Stimulated activated naive CD8-positive, alpha-beta T cell treated with anti-CD3 and anti-CD28 coated beads, Interleukin-15, Interleukin-2, amounts not matched to agents 100 ng/mL and 50 ng/mL, for 24 hours (primary cell): ENCODE measurements at regions not wholly inside any gene's neighbourhood (a gene's known extent, or its start where the extent isn't known, plus 50 kb on each side); places are given as distances from the start of the nearest gene placed in this dataset.

Source experiments
- H3K27ac Mint-ChIP-seq: one replicate; pipeline ENCODE4 v1.8.0; 2021; ENCODE audit warnings: mild to moderate bottlenecking, mixed read lengths
- H3K27me3 Mint-ChIP-seq: one replicate; pipeline ENCODE4 v1.8.0; 2021; ENCODE audit warnings: mixed read lengths
- H3K36me3 Mint-ChIP-seq: one replicate; pipeline ENCODE4 v1.8.0; 2021; ENCODE audit warnings: low read depth, mixed read lengths
- H3K4me1 Mint-ChIP-seq: one replicate; pipeline ENCODE4 v1.8.0; 2021; ENCODE audit warnings: low read depth, mixed read lengths
- H3K4me3 Mint-ChIP-seq: one replicate; pipeline ENCODE4 v1.8.0; 2021; ENCODE audit warnings: mild to moderate bottlenecking, mixed read lengths
- H3K9me3 Mint-ChIP-seq: one replicate; pipeline ENCODE4 v1.8.0; 2021; ENCODE audit warnings: mixed read lengths

DNA sequence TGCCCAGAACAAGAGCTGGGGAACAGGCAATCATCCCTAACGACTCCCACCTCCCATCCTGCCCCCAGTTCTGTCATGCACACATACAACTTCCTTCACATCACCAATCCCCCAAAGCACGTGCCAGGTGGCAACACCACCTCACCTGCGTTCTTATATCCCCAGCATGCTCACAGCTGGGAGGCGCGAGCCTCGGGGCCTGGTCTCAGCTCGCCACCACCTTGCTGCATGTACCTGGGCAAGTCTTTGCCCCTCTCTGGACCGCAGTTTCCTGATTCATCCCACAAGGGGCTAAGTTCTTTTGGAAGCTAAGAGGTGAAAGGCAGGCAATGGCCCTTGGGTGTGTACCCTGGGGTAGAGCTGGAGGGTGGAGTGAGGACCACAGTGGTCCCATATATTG is 119.2 kb upstream of the PJA1 start:
- Mint-ChIP-seq H3K4me3 (no peak overlapping the region), H3K4me1 (no peaks in the 10 kb centered on the region), H3K27me3 (no peaks in the 10 kb centered on the region), H3K27ac (no peak overlapping the region), H3K36me3 (no peaks in the 10 kb centered on the region), H3K9me3 (no peaks in the 10 kb centered on the region)

DNA sequence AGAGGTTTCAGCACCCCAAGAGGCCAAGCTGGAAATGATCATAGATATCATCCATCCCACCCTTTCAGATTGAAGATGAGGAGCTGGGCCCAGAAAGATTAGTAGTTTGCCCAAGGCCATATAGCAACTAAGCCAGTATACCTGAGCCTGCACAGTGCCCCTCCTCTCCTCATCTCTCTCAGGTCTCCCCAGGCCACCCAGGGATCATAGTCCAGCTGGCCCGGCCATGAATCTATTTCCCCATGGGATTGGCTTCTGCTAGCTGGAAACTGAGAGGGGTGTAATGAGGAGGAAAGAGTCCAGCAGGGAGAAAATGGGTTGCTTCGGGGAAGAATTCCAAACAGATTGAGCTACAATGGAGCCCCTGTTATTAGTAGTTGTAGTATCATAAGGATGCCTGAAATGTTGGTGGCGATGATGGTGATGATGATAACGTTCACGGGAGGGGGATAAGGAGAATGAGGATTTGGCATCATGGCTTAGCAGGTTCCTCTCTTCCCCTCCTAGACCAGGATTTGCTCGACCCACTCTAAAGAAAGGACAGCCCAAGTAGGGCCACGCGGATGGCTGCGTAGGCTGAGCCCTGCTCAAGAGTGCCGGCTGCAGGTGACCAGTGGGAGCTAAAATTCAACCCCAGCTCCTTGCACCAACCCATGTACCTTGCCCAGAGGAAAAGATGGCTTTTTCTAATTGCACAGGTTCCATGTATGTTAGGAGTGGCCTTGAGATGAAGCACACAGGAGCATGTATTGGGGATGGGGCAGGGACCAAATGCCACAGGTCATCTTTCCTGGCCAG is 117.8 kb upstream of the PJA1 start:
- no peak overlapping the region for H3K27ac Mint-ChIP-seq
- H3K9me3 Mint-ChIP-seq = no peaks in the 10 kb centered on the region
- no peaks in the 10 kb centered on the region for H3K27me3 Mint-ChIP-seq
- H3K36me3 Mint-ChIP-seq = no peaks in the 10 kb centered on the region
- H3K4me3 Mint-ChIP-seq = no peak overlapping the region
- H3K4me1 Mint-ChIP-seq = no peaks in the 10 kb centered on the region

DNA sequence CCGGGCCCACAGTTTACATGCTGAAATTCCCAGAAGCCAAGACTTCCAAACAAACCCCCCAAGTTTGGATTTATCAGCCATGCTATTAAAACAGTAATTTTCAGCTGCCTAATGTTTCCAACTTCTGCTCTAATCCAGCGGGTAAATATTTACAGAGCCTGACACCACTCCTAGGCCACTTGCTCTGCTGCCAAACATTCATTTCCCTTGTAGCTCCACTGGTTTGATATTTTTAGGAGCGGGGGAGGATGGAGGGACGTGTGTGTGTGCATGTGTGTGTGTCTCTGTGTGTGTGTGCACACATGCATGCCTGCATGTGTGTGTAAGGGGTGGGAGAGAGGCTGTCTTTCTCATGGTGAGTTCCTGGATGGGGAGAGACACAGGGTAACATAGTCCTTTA is 115.7 kb upstream of the PJA1 start:
- H3K4me1 Mint-ChIP-seq = no peaks in the 10 kb centered on the region
- H3K27me3 Mint-ChIP-seq = no peaks in the 10 kb centered on the region
- no peaks in the 10 kb centered on the region for H3K9me3 Mint-ChIP-seq
- no peak overlapping the region for H3K27ac Mint-ChIP-seq
- no peaks in the 10 kb centered on the region for H3K36me3 Mint-ChIP-seq
- H3K4me3 Mint-ChIP-seq = no peak overlapping the region

DNA sequence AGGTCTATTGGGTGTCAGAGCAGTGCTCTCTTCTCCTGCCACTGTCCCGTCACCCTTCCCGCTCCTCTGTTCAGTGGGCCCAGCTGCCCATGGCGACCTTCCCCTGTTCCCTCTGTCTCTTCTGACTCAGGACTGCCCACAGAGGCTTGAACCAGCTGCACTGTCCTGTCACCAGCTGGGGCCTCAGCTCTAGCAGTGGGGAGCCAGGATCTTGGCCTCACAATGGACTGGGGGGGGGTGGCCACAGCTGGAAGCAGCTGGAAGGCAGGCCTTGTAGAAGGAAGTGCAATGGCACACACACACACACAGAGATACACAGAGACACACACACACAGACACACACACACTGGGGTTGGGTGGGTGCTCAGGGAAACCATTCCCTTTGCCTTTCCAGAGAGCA is 114.0 kb upstream of the PJA1 start:
- H3K27ac Mint-ChIP-seq = no peak overlapping the region
- no peaks in the 10 kb centered on the region for H3K9me3 Mint-ChIP-seq
- H3K36me3 Mint-ChIP-seq = no peaks in the 10 kb centered on the region
- H3K4me3 Mint-ChIP-seq = no peak overlapping the region
- H3K4me1 Mint-ChIP-seq = no peaks in the 10 kb centered on the region
- H3K27me3 Mint-ChIP-seq = no peaks in the 10 kb centered on the region

DNA sequence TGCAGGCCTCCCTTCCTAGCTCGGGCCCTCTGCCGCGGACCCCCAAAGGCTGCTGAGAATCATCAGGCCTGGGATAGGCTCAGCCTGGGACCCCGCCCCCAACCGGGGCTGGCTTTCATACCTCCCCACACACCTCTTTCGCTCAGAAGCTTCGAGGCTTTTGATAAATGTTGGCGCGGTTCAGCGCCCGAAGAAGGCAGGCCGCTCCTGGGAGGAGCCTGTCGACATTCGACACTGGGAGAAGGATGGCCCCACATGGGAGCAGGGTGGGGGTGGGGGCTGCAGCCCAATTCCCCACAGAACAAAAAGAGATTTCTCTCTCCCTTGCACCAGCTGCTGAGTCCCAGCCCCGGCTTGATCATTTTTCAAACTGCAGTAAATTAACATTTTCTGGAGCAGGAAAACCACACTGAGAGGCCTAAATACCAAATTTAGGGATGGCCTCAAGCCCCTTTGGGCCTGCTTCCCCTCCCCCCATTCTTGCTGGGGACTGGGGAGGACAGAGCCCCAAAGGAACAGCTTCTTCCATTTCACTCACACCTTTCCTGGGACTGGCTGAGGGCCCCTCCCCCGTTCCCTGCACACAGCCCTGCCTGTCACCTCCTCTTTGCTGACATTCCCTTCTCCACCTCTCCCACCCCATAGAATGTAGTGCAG is 112.9 kb upstream of the PJA1 start:
- Mint-ChIP-seq H3K4me3 (no peak overlapping the region), H3K36me3 (no peaks in the 10 kb centered on the region), H3K4me1 (no peaks in the 10 kb centered on the region), H3K9me3 (no peaks in the 10 kb centered on the region), H3K27ac (no peak overlapping the region), H3K27me3 (no peaks in the 10 kb centered on the region)

DNA sequence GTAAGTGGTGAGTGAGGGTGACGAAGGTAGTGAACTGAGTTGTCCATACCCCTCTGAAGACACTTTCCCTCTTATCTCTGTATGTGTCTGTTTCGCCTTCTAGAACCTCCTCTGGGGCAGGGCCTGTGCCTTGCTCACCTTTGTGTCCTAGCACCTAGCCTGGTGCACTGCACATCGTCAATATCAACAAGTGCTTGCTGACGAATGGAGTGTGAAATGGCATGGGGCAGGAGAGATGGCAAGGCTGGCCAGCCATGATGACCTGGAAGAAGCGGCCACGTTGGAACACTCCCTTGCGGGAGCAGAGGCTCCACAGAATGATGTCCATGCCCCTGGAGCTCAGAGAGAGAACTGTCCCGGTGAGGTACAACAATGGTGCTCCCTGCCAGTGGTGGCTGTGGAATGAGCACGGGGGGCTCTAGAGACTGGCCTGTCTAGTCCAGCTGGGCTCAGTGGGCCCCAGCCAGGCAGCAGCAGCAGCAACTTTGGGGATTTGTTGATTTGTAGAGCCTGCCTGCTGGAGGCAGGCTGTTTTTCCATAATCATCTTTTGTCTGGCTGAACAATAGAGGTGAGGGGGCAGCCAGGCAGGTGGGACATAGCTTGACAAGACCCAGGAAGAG is 112.2 kb upstream of the PJA1 start:
- H3K4me3 Mint-ChIP-seq = no peak overlapping the region
- no peaks in the 10 kb centered on the region for H3K27me3 Mint-ChIP-seq
- no peak overlapping the region for H3K27ac Mint-ChIP-seq
- H3K9me3 Mint-ChIP-seq = no peaks in the 10 kb centered on the region
- H3K4me1 Mint-ChIP-seq = no peaks in the 10 kb centered on the region
- no peaks in the 10 kb centered on the region for H3K36me3 Mint-ChIP-seq

DNA sequence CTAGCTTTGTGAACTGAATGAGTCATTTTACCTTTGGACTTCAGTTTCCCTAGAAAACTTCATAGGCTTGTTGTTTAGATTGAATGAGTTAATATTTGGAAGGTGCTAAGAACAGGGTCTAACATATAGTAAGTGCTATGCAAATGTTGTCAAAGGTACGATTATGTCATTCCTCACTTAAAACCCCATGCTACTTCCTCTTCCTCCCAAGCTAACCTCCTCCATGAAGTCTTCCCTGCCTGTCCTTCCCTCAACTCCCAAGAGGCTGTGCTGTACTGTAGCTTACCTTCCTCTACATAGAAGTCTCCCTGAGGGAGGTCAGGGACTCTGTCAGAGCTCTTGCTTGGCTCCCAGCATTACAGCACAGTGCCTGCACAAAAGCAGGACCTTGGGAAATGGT is 103.4 kb upstream of the PJA1 start:
- no peak overlapping the region for H3K4me3 Mint-ChIP-seq

DNA sequence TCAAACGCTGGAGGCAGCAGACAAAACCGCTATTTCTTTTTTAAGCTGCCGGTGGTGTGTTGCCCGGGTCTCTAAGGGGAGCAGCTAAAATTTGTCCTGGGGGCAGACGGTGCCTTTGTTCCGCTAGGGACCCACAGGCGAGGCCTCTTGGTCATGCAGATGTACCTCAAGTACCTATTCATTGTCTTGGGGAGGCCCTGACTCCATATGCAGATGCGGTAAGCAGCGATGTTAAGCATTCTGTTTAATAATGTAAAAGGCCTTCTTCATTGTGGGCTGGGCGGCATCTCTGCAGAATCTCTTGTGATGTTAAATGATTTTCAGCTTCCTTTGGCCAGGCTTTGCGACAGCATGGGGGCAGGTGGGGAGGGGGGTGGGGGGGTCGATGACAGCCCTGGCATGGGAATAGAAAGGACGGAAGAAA is 98.9 kb upstream of the PJA1 start:
- Mint-ChIP-seq H3K36me3 (no peaks in the 10 kb centered on the region), H3K4me3 (no peak overlapping the region), H3K27ac (no peak overlapping the region), H3K9me3 (no peaks in the 10 kb centered on the region), H3K4me1 (no peaks in the 10 kb centered on the region), H3K27me3 (peaks cover 14% of the 10 kb centered on the region)

More for the DNA sequence above, 103.4 kb upstream of the PJA1 start:
- Mint-ChIP-seq H3K36me3 (no peaks in the 10 kb centered on the region), H3K27ac (no peak overlapping the region), H3K9me3 (no peaks in the 10 kb centered on the region), H3K27me3 (peaks cover 4% of the 10 kb centered on the region), H3K4me1 (no peaks in the 10 kb centered on the region)

DNA sequence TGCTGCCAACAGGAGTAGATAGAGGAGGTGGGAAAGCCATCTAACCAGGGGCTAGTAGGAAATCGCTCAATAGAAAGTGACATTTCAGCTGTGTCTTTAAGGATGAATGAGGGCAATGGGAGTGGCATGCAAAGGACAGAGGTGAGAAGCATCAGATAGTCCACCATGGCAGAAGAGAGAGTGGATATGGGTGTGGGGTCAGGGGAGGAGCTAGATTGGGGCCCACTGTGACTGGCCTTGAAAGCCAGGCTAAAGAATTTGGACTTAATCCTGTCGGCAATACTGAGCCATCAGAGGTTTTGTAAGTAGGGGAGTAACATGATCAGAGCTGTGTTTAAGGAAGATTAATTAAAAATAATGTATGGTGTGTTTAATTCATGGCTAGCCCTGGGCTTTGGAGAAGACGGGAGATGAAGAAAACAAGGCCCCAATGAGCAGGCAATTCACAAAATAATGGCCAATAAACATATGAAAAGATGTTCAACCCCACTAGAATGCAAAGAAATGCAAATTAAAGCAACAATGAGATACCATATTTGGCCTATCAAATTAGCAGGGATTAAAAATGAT is 98.1 kb upstream of the PJA1 start:
- H3K27ac Mint-ChIP-seq = no peak overlapping the region
- no peaks in the 10 kb centered on the region for H3K4me1 Mint-ChIP-seq
- no peaks in the 10 kb centered on the region for H3K9me3 Mint-ChIP-seq
- peaks cover 14% of the 10 kb centered on the region for H3K27me3 Mint-ChIP-seq
- no peaks in the 10 kb centered on the region for H3K36me3 Mint-ChIP-seq
- no peak overlapping the region for H3K4me3 Mint-ChIP-seq

DNA sequence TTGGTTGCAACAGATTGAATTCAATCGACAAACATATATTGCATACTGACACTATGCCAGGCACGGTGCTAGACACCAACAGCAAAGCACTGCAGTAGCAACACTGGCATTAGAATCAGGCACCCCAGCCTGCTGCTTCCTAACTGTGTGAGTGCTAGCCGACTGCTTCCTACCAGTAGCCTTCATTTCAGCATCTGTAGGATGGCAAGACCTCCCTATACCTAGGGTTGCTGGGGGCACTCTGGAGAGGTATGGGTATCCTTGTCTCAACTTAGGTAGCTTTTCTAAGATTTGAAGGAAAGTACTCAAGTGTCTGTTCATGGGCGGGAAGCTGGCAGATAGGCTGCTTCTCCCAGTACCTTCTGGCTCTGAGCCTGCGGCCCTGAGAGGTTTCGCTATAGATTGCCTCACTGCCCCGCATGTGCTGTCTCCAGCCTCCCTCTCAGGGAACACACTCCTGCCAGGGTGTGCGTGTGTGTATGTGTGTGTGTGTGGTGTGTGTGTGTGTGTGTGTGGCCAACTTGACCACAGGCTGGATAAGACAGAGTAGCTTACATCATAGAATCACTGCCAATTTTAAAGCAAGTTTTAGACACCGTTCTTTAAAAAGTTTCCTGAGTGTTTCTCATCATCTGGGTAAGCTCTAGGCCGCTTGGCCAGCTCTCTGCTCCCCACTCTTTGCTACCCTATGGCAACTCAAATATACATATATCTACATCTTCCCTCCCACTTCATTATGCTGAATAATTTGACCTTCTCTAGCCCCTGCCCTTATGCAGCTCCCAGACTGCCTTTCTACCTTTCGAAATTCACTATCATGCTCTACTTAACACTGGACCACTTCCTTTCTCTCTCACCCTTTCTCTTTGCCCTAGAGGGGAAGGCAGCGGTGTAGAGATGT is 97.0 kb upstream of the PJA1 start:
- Mint-ChIP-seq H3K4me3 (no peak overlapping the region), H3K9me3 (no peaks in the 10 kb centered on the region), H3K4me1 (no peaks in the 10 kb centered on the region), H3K27me3 (peaks cover 14% of the 10 kb centered on the region), H3K36me3 (no peaks in the 10 kb centered on the region), H3K27ac (no peak overlapping the region)

DNA sequence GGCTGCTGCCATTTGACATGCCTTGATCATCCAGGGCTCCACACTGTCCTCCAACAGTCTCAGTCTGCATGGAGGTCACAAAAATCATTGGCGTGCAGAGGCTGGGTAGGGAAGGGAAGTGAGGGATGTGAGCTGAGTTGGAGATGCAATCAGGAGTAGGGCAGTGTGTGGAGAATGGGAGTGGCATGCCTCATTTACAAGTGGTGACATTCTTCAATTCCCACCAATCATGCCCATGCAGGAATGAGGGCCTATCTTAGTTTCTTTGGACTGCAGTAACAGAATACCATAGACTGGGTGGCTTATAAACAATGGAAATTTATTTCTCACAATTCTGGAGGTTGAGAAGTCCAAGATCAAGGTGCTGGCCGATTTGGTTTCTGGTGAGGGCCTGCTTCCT is 94.9 kb upstream of the PJA1 start:
- Mint-ChIP-seq H3K4me1 (no peaks in the 10 kb centered on the region), H3K36me3 (no peaks in the 10 kb centered on the region), H3K27ac (no peak overlapping the region), H3K9me3 (no peaks in the 10 kb centered on the region), H3K27me3 (peaks cover 14% of the 10 kb centered on the region), H3K4me3 (no peak overlapping the region)

DNA sequence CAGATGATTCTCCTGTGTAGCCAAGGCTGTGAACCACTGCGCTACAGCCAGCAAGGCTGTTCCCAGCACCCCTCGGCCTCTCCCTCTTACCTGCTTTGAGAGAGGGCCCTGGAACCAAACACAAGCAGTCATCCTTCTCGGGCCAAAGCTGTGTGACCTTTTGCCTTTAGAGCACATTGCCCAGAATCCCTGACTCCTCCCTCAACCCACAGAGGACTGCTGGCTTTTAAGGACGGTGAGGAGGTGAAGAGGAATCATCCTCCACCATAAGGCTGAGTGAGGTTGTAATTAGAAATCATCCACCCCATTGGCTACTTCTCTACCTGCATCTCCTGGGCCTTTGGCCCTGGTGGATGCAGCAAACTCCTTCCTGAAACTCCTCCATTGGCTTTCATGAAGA is 93.6 kb upstream of the PJA1 start:
- Mint-ChIP-seq H3K27ac (no peak overlapping the region), H3K4me1 (no peaks in the 10 kb centered on the region), H3K36me3 (no peaks in the 10 kb centered on the region), H3K4me3 (no peak overlapping the region), H3K27me3 (peaks cover 13% of the 10 kb centered on the region), H3K9me3 (no peaks in the 10 kb centered on the region)

DNA sequence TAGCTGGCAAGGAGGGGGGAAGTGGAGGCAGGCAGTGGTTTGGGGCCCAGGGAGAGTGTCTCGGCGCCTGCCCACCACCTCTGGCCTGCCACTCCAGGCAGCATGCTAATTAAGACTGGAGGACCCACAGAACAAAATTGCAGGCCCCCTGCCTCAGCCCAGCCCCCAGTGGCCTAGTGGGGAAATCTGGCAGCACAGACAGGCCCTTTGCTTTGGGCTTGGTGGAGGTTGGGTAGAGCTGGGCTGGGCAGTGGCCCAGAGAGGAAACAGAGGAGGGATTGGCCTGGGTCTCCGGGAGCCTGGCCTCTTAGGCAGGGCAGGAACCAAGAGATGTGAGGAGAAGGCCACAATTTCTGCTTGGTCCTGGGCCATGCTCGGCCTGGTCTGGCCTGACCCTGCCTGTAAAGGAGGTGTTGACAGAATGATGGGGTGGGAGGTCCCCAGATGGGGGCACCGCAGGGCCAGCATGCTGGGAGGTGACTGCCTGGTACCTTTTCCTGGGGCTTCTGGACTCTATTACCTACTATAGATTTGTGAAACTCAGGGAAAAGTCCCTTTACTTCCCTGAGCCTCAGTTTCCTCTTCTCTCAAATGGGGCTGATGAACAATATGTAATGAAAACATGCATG is 92.4 kb upstream of the PJA1 start:
- no peak overlapping the region for H3K27ac Mint-ChIP-seq
- no peaks in the 10 kb centered on the region for H3K4me1 Mint-ChIP-seq
- H3K36me3 Mint-ChIP-seq = no peaks in the 10 kb centered on the region
- no peaks in the 10 kb centered on the region for H3K9me3 Mint-ChIP-seq
- H3K27me3 Mint-ChIP-seq = peaks cover under 1% of the 10 kb centered on the region
- H3K4me3 Mint-ChIP-seq = no peak overlapping the region

DNA sequence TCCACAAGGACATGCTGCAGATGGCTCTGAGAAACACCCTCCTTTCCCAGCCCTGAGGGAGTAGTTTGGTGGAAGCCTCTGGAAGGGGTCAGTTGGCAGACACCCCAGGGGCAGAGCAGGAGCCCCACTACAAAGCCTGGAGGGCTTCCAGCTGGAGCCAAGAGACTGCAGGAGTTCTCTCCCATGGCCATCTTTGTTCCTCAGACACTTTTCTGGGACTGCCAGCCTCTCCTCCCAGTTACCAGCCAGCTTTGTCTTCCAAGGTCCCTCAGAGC is 91.0 kb upstream of the PJA1 start:
- Mint-ChIP-seq H3K27ac (no peak overlapping the region), H3K9me3 (no peaks in the 10 kb centered on the region), H3K27me3 (no peaks in the 10 kb centered on the region), H3K36me3 (no peaks in the 10 kb centered on the region), H3K4me3 (no peak overlapping the region), H3K4me1 (no peaks in the 10 kb centered on the region)
